Skin epidermis (tissue), 12 donors: ENCODE measurements at regions not wholly inside any gene's neighbourhood (a gene's known extent, or its start where the extent isn't known, plus 50 kb on each side); places are given as distances from the start of the nearest gene placed in this dataset.

Source experiments
- H3K27ac ChIP-seq, 21 experiments: fragments of 200-600 bp; sonication (generic) in 11 of 21; one replicate each; pipeline ENCODE4 v1.5.0; 2020; ENCODE audit warnings: mild to moderate bottlenecking in 3 of 21, inconsistent platforms in 2 of 21, moderate library complexity in 2 of 21
- H3K4me3 ChIP-seq, 7 experiments: fragments of 200-600 bp; sonication (generic) in 2 of 7; one replicate each; pipeline ENCODE4 v1.5.0; 2020; ENCODE audit warnings: inconsistent platforms in 2 of 7, mild to moderate bottlenecking in 2 of 7, moderate library complexity in 1 of 7

- Histone ChIP-seq H3K4me3 (no peak overlapping the region), H3K27ac (no peak overlapping the region)
These were observed 295.5 kb upstream of the EEF2KMT start for GRCh38 chr16:5393070-5393469.

GRCh38 chr16:5386989-5387388, 289.4 kb upstream of the EEF2KMT start:
- no peak overlapping the region for H3K4me3 ChIP-seq
- no peak overlapping the region for H3K27ac ChIP-seq

GRCh38 chr16:5385811-5386210, 288.2 kb upstream of the EEF2KMT start:
- Histone ChIP-seq H3K4me3 (no peak overlapping the region), H3K27ac (no peak overlapping the region)

GRCh38 chr16:5385115-5385514, 287.5 kb upstream of the EEF2KMT start:
- H3K27ac ChIP-seq: no peak overlapping the region
- H3K4me3 ChIP-seq: no peak overlapping the region

- Histone ChIP-seq H3K4me3 (no peak overlapping the region), H3K27ac (no peak overlapping the region)
These were observed 286.1 kb upstream of the EEF2KMT start for GRCh38 chr16:5383737-5384136.

GRCh38 chr16:5382484-5382883, 284.9 kb upstream of the EEF2KMT start:
- Histone ChIP-seq H3K4me3 (no peak overlapping the region), H3K27ac (no peak overlapping the region)

- Histone ChIP-seq H3K27ac (no peak overlapping the region), H3K4me3 (no peak overlapping the region)
These were observed 283.9 kb upstream of the EEF2KMT start for GRCh38 chr16:5381481-5381880.

GRCh38 chr16:5379954-5380353, 282.4 kb upstream of the EEF2KMT start:
- Histone ChIP-seq H3K4me3 (no peak overlapping the region), H3K27ac (no peak overlapping the region)

GRCh38 chr16:5378531-5378930, 280.9 kb upstream of the EEF2KMT start:
- Histone ChIP-seq H3K4me3 (no peak overlapping the region), H3K27ac (no peak overlapping the region)

GRCh38 chr16:5377280-5377898, 279.8 kb upstream of the EEF2KMT start:
- H3K4me3 ChIP-seq: no peak overlapping the region
- no peak overlapping the region for H3K27ac ChIP-seq

- H3K4me3 ChIP-seq: no peak overlapping the region
- no peak overlapping the region for H3K27ac ChIP-seq
These were observed 276.6 kb upstream of the EEF2KMT start for GRCh38 chr16:5374184-5374583.

GRCh38 chr16:5367951-5368350, 270.4 kb upstream of the EEF2KMT start:
- Histone ChIP-seq H3K27ac (no peak overlapping the region), H3K4me3 (no peak overlapping the region)

GRCh38 chr16:5366126-5366525, 268.5 kb upstream of the EEF2KMT start:
- H3K27ac ChIP-seq: no peak overlapping the region
- H3K4me3 ChIP-seq: no peak overlapping the region

- Histone ChIP-seq H3K27ac (no peak overlapping the region), H3K4me3 (no peak overlapping the region)
These were observed 266.6 kb upstream of the EEF2KMT start for GRCh38 chr16:5364186-5364585.

GRCh38 chr16:5361322-5361721, 263.7 kb upstream of the EEF2KMT start:
- H3K4me3 ChIP-seq: no peak overlapping the region
- H3K27ac ChIP-seq: no peak overlapping the region

GRCh38 chr16:5354645-5355044, 257.1 kb upstream of the EEF2KMT start:
- no peak overlapping the region for H3K27ac ChIP-seq
- H3K4me3 ChIP-seq: no peak overlapping the region

- Histone ChIP-seq H3K27ac (no peak overlapping the region), H3K4me3 (no peak overlapping the region)
These were observed 252.3 kb upstream of the EEF2KMT start for GRCh38 chr16:5349670-5350517.

GRCh38 chr16:5349101-5349500, 251.5 kb upstream of the EEF2KMT start:
- H3K27ac ChIP-seq: no peak overlapping the region
- no peak overlapping the region for H3K4me3 ChIP-seq

GRCh38 chr16:5347561-5347960, 250.0 kb upstream of the EEF2KMT start:
- Histone ChIP-seq H3K4me3 (no peak overlapping the region), H3K27ac (no peak overlapping the region)

GRCh38 chr16:5336941-5337340, 239.3 kb upstream of the EEF2KMT start:
- Histone ChIP-seq H3K4me3 (no peak overlapping the region), H3K27ac (no peak overlapping the region)

- Histone ChIP-seq H3K27ac (no peak overlapping the region), H3K4me3 (no peak overlapping the region)
These were observed 236.4 kb upstream of the EEF2KMT start for GRCh38 chr16:5333991-5334390.

GRCh38 chr16:5333126-5333525, 235.5 kb upstream of the EEF2KMT start:
- H3K27ac ChIP-seq: no peak overlapping the region
- no peak overlapping the region for H3K4me3 ChIP-seq
